IMR-90 (cell line): ENCODE measurements at regions not wholly inside any gene's neighbourhood (a gene's known extent, or its start where the extent isn't known, plus 50 kb on each side); places are given as distances from the start of the nearest gene placed in this dataset.

Experiments used
- ATAC-seq: fragments of 200-7000 bp; cut with Tn5 transposase; 2 replicates; pipeline ENCODE4 v1.9.1; 2020; ENCODE audit warnings: low read depth, mild to moderate bottlenecking, moderate library complexity
- BruUV-seq: library from RNA; stranded (reverse); fragments of 400-500 nt; replicated peaks from 2 replicates; lab custom pipeline; 2021; lab: Mats Ljungman, UMichigan
- CTCF ChIA-PET: fragments of 300-600 bp; formaldehyde crosslinking; extraction: SDS; loops from one replicate; lab custom pipeline; 2021; ENCODE audit warnings: antibody characterized with exemption; lab: Yijun Ruan, JAX
- POLR2A ChIA-PET: fragments of 300-600 bp; sonication (Branson Sonifier 250); formaldehyde crosslinking; loops from one replicate; lab custom pipeline; 2022; ENCODE audit warnings: antibody characterized with exemption; ENCODE audit not compliant: unreplicated experiment; lab: Charles Lee
- DNase-seq: peaks from one replicate; pipeline ENCODE4 v3.0.0; 2013
- H2AFZ ChIP-seq: replicated peaks from 2 replicates; pipeline ENCODE3; 2013; ENCODE audit warnings: low read length, mild to moderate bottlenecking; ENCODE audit not compliant: poor library complexity
- H2AK5ac ChIP-seq: 2 replicates; pipeline ENCODE4 v1.6.1; 2013; ENCODE audit warnings: low read depth, low read length, inconsistent platforms
- H2AK9ac ChIP-seq: replicated peaks from 2 replicates; pipeline ENCODE3; 2013; ENCODE audit warnings: mild to moderate bottlenecking, low read depth, low read length, moderate library complexity; ENCODE audit not compliant: poor library complexity
- H2BK120ac ChIP-seq: 2 replicates; pipeline ENCODE4 v1.6.1; 2013; ENCODE audit warnings: low read depth, low read length, inconsistent platforms
- H2BK15ac ChIP-seq: 3 replicates; pipeline ENCODE4 v1.6.1; 2013; ENCODE audit warnings: low read depth, low read length, inconsistent platforms
- H2BK20ac ChIP-seq: 2 replicates; pipeline ENCODE4 v1.6.1; 2013; ENCODE audit warnings: low read depth, mild to moderate bottlenecking, inconsistent platforms, low read length, moderate library complexity
- H2BK5ac ChIP-seq: 2 replicates; pipeline ENCODE4 v1.6.1; 2013; ENCODE audit warnings: mild to moderate bottlenecking, low read depth, low read length, inconsistent platforms; ENCODE audit not compliant: poor library complexity, severe bottlenecking
- H3K14ac ChIP-seq: replicated peaks from 2 replicates; pipeline ENCODE4 v1.6.1; 2013; ENCODE audit warnings: low read depth, low read length, inconsistent platforms
- H3K18ac ChIP-seq: 2 replicates; pipeline ENCODE4 v1.6.1; 2013; ENCODE audit warnings: low read depth, low read length, control low read depth
- H3K23ac ChIP-seq: 2 replicates; pipeline ENCODE4 v1.6.1; 2013; ENCODE audit warnings: low read depth, low read length, inconsistent platforms
- H3K27ac ChIP-seq: 2 replicates; pipeline ENCODE4 v1.5.1; 2013; ENCODE audit warnings: mild to moderate bottlenecking, control low read depth, low read length; ENCODE audit not compliant: insufficient read depth
- H3K27me3 ChIP-seq: 2 replicates; pipeline ENCODE4 v1.6.1; 2013; ENCODE audit warnings: low read length; ENCODE audit not compliant: control insufficient read depth, insufficient read depth
- H3K36me3 ChIP-seq: 2 replicates; pipeline ENCODE4 v1.6.1; 2013; ENCODE audit warnings: low read length, mixed read lengths; ENCODE audit not compliant: control insufficient read depth, insufficient read depth
- H3K4ac ChIP-seq: 2 replicates; pipeline ENCODE4 v1.6.1; 2013; ENCODE audit warnings: low read depth, low read length, inconsistent platforms
- H3K4me1 ChIP-seq: 2 replicates; pipeline ENCODE4 v1.6.1; 2013; ENCODE audit warnings: low read length, mixed read lengths; ENCODE audit not compliant: control insufficient read depth, insufficient read depth
- H3K4me2 ChIP-seq: 2 replicates; pipeline ENCODE4 v1.6.1; 2013; ENCODE audit warnings: low read depth, mild to moderate bottlenecking, control low read depth, low read length, moderate library complexity
- H3K4me3 ChIP-seq: 2 replicates; pipeline ENCODE4 v1.5.1; 2013; ENCODE audit warnings: low read depth, mild to moderate bottlenecking, control low read depth, low read length, moderate library complexity; ENCODE audit not compliant: insufficient read depth
- H3K56ac ChIP-seq: 2 replicates; pipeline ENCODE4 v1.6.1; 2013; ENCODE audit warnings: low read length, inconsistent platforms; ENCODE audit not compliant: insufficient read depth; ENCODE audit errors: extremely low read depth
- H3K79me1 ChIP-seq, 2 experiments: 2 replicates each; pipeline ENCODE4 v1.6.1; 2013; ENCODE audit warnings: low read length in 2 of 2, inconsistent platforms in 1 of 2, low read depth in 1 of 2
- H3K9ac ChIP-seq: 2 replicates; pipeline ENCODE4 v1.6.1; 2013; ENCODE audit warnings: low read depth, low read length, control low read depth
- H3K9me1 ChIP-seq: 2 replicates; pipeline ENCODE4 v1.6.1; 2013; ENCODE audit warnings: low read length, inconsistent platforms; ENCODE audit not compliant: insufficient read depth
- H3K9me3 ChIP-seq: 2 replicates; pipeline ENCODE4 v1.6.1; 2013; ENCODE audit warnings: low read length; ENCODE audit not compliant: control insufficient read depth, insufficient read depth
- H4K20me1 ChIP-seq: 2 replicates; pipeline ENCODE4 v1.6.1; 2013; ENCODE audit warnings: low read length, inconsistent platforms; ENCODE audit not compliant: insufficient read depth
- H4K5ac ChIP-seq: 2 replicates; pipeline ENCODE4 v1.6.1; 2013; ENCODE audit warnings: mild to moderate bottlenecking, low read depth, low read length, control low read depth
- H4K8ac ChIP-seq, 2 experiments: 2 replicates each; pipeline ENCODE4 v1.6.1; 2013; ENCODE audit warnings: low read depth in 2 of 2, low read length in 2 of 2, control low read depth in 1 of 2, inconsistent platforms in 1 of 2
- H4K91ac ChIP-seq: 2 replicates; pipeline ENCODE4 v1.6.1; 2013; ENCODE audit warnings: low read depth, low read length, inconsistent platforms; ENCODE audit not compliant: insufficient read depth
- BHLHE40 ChIP-seq: fragments of 150-350 bp; IDR thresholded peaks from 2 replicates; pipeline ENCODE4 v1.6.1; 2016; ENCODE audit warnings: mild to moderate bottlenecking, low read depth, low read length
- CEBPB ChIP-seq: IDR thresholded peaks from 2 replicates; pipeline ENCODE4 v1.6.1; 2012; ENCODE audit warnings: low read depth, low read length, improper control_type of control experiment
- ELK1 ChIP-seq: fragments of 150-350 bp; IDR thresholded peaks from 2 replicates; pipeline ENCODE4 v1.6.1; 2016; ENCODE audit warnings: low read depth, mild to moderate bottlenecking, low read length, moderate library complexity, borderline replicate concordance
- FOS ChIP-seq: fragments of 150-350 bp; IDR thresholded peaks from 2 replicates; pipeline ENCODE4 v1.6.1; 2016; ENCODE audit warnings: low read depth, low read length
- MAFK ChIP-seq: IDR thresholded peaks from 2 replicates; pipeline ENCODE4 v1.6.1; 2012; ENCODE audit warnings: low read depth, low read length, improper control_type of control experiment
- MAZ ChIP-seq: IDR thresholded peaks from 2 replicates; pipeline ENCODE4 v1.6.1; 2012; ENCODE audit warnings: low read depth, mild to moderate bottlenecking, low read length, improper control_type of control experiment, moderate library complexity, borderline replicate concordance
- MXI1 ChIP-seq: IDR thresholded peaks from 2 replicates; pipeline ENCODE4 v1.6.1; 2012; ENCODE audit warnings: low read depth, mild to moderate bottlenecking, low read length, moderate library complexity, borderline replicate concordance
- POLR2A ChIP-seq: IDR thresholded peaks from 2 replicates; pipeline ENCODE4 v1.6.1; 2012; ENCODE audit warnings: mild to moderate bottlenecking, low read depth, low read length
- RAD21 ChIP-seq: IDR thresholded peaks from 2 replicates; pipeline ENCODE4 v1.6.1; 2012; ENCODE audit warnings: low read length, improper control_type of control experiment
- RCOR1 ChIP-seq: IDR thresholded peaks from 2 replicates; pipeline ENCODE4 v1.6.1; 2012; ENCODE audit warnings: mild to moderate bottlenecking, low read length, improper control_type of control experiment; ENCODE audit not compliant: insufficient replicate concordance
- SMC3 ChIP-seq: fragments of 150-350 bp; IDR thresholded peaks from 2 replicates; pipeline ENCODE4 v1.6.1; 2016; ENCODE audit warnings: low read depth, mild to moderate bottlenecking, antibody characterized with exemption, low read length, moderate library complexity
- WGBS, 2 experiments: methylation state at CpG; one replicate each; pipeline versions ENCODE4 v1.1.5 to v1.1.7; 2013; ENCODE audit warnings: missing lambda C conversion rate in 2 of 2; ENCODE audit not compliant: insufficient read length in 1 of 2; ENCODE audit errors: extremely low coverage in 2 of 2; 5-methylcytosine and 5-hydroxymethylcytosine counted together
- dilution Hi-C: fragments of 300-500 bp; cut with HindIII; formaldehyde crosslinking; loops from one replicate; pipeline ENCODE4 v1.14.3; 2018; ENCODE audit warnings: low sequenced_read_pairs; ENCODE audit not compliant: unreplicated experiment
- in situ Hi-C: fragments of 300-500 bp; cut with MboI; formaldehyde crosslinking; loops from 3 replicates; pipeline ENCODE4 v1.14.3; 2019; ENCODE audit warnings: low sequenced_read_pairs, inconsistent platforms, mixed read lengths
- intact Hi-C: fragments of 100-400 bp; cut with micrococcal nuclease; formaldehyde crosslinking; loops from 2 replicates; pipeline ENCODE4 v1.10.0; 2022

GRCh38 chr10:110398419-110399105, 93.8 kb upstream of the SMNDC1 start:
- in situ Hi-C loops: no loop called here
- no peaks in the 10 kb centered on the region for H4K20me1 ChIP-seq
- H2BK15ac ChIP-seq: peak overlapping the region; percentile 89; the same call in 2 of the 3 replicates
- CTCF ChIA-PET: interaction anchor here (1.4 kb wide), 1 partner anchor 44 kb away, joined by 5 read pairs; no protein-coding TSS in a partner anchor
- peak overlapping the region; percentile 59 to 82 for H4K8ac ChIP-seq
- ATAC-seq: peak; percentile 92
- H3K4ac ChIP-seq: peak overlapping the region; percentile 84
- peak overlapping the region; percentile 95 for H2BK20ac ChIP-seq
- H3K27ac ChIP-seq: peak overlapping the region; percentile 74
- peak overlapping the region; percentile 30 for H4K5ac ChIP-seq
- H3K4me2 ChIP-seq: peak overlapping the region; percentile 36
- peaks cover 22% of the 10 kb centered on the region for H3K4me1 ChIP-seq
- H2AK5ac ChIP-seq: peak overlapping the region; percentile 92
- no peaks in the 10 kb centered on the region for H3K36me3 ChIP-seq
- TF ChIP-seq POLR2A (0 out of 2 replicates have a peak, but pooled peaks have one; percentile 56), RAD21 (peak; percentile 17), ELK1 (no peak), CEBPB (0 out of 2 replicates have a peak, but pooled peaks have one; percentile 11), MAFK (0 out of 2 replicates have a peak, but pooled peaks have one; percentile 18), MXI1 (no peak), MAZ (peak; percentile 80), RCOR1 (no peak), FOS (peak; percentile 88), BHLHE40 (peak; percentile 97), SMC3 (0 out of 2 replicates have a peak, but pooled peaks have one; percentile 8)
- peak overlapping the region; percentile 86 for H2AK9ac ChIP-seq
- H3K27me3 ChIP-seq: no peaks in the 10 kb centered on the region
- H3K23ac ChIP-seq: peak overlapping the region; percentile 84
- H4K91ac ChIP-seq: peak overlapping the region; percentile 63
- H3K56ac ChIP-seq: peak overlapping the region; percentile 53
- H3K79me1 ChIP-seq: peaks cover 0 to 8% of the 10 kb centered on the region in 2 experiments; a peak in 2 of 4 replicates
- no peaks in the 10 kb centered on the region for H3K9me3 ChIP-seq
- intact Hi-C loops: loop anchor here (1.0 to 2.0 kb wide), 4 partner anchors 28 to 99 kb away; partner anchors contain the start of gene DUSP5
- H3K9ac ChIP-seq: peak overlapping the region; percentile 12; the same call in 1 of the 2 replicates
- BruUV-seq: no TSS peak
- peak overlapping the region; percentile 95 for H2BK5ac ChIP-seq
- POLR2A ChIA-PET: no interaction called here
- peak overlapping the region; percentile 65 for H2AFZ ChIP-seq
- dilution Hi-C loops: no loop called here
- 0% methylated on average over 4 of the region's 9 CpGs; no CpG with 5 or more reads in 1 of the 2 experiments for WGBS, 2 experiments
- H2BK120ac ChIP-seq: peak overlapping the region; percentile 91
- no peak overlapping the region for H3K4me3 ChIP-seq
- peak overlapping the region; percentile 53 for H3K18ac ChIP-seq
- peaks cover 32% of the 10 kb centered on the region for H3K9me1 ChIP-seq
- H3K14ac ChIP-seq: peak overlapping the region; percentile 77
- peak; percentile 98 for DNase-seq
